ENCODE measurements at regions not wholly inside any gene's neighbourhood (a gene's known extent, or its start where the extent isn't known, plus 50 kb on each side); places are given as distances from the start of the nearest gene placed in this dataset.

DNA sequence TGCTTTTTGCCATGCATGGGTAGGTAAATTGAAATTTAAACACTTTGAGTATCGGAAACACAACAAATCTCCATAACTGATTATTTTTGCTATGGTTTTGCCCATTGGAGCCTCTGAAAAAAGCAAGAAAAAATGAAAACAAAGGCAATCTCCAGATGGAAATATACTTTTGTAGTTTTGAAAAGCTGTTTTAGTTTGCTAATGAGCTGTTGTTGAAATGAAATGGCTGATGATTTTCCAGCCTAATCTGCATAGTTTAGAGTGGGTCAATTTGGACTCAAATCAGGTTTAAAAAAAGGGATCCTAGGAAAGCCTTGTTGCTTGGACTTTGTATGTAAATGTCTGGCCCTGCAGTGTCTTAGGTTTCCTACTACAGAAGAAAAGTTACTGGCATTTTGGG lies 285.8 kb downstream of the CAAP1 start:
- POLR2A ChIA-PET: interaction anchor here (0.7 kb wide), 1 partner anchor 425 kb away, joined by 9 read pairs; no protein-coding TSS in a partner anchor
- CTCF ChIA-PET: interaction anchor here (0.6 to 1.5 kb wide), 2 partner anchors 105 to 225 kb away, joined by 5 to 11 read pairs; no protein-coding TSS in a partner anchor

GRCh38 chr9:26605367-26605766 lies 287.2 kb downstream of the CAAP1 start:
- no peak for TF ChIP-seq HMGA2 (CRISPR knock-in tag; IDR thresholded peaks at IDR 0.05)
- no peak for TF ChIP-seq NFATC4 (CRISPR knock-in tag; IDR thresholded peaks at IDR 0.05)
- TF ChIP-seq TEAD1 (CRISPR knock-in tag; IDR thresholded peaks at IDR 0.05): no peak
- no peak for TF ChIP-seq NFYB (CRISPR knock-in tag; conservative IDR thresholded peaks at IDR 0.05; ENCODE audit: low read depth)
- CTCF ChIA-PET: interaction anchor here (1.5 kb wide), 1 partner anchor 103 kb away, joined by 11 read pairs; no protein-coding TSS in a partner anchor
- H3K27me3 Mint-ChIP-seq (ENCODE audit: low read depth): peaks cover 4% of the 10 kb centered on the region; the same call in 1 of the 2 replicates
- H3K9me3 Mint-ChIP-seq: peaks cover 12% of the 10 kb centered on the region
- ATAC-seq: no peak
- peaks cover 38% of the 10 kb centered on the region for H3K4me1 Mint-ChIP-seq
- H3K4me3 Mint-ChIP-seq: no peak overlapping the region
- POLR2A ChIA-PET: no interaction called here
- H3K36me3 Mint-ChIP-seq: no peaks in the 10 kb centered on the region; the same call in 1 of the 2 replicates
- no peak overlapping the region for H3K27ac Mint-ChIP-seq
- DNase-seq (ENCODE audit: low spot score): no peak

More for the DNA sequence above, 285.8 kb downstream of the CAAP1 start:
- H3K9me3 Mint-ChIP-seq: no peaks in the 10 kb centered on the region
- H3K4me1 Mint-ChIP-seq: peaks cover 38% of the 10 kb centered on the region
- H3K27ac Mint-ChIP-seq: no peak overlapping the region
- DNase-seq (ENCODE audit: low spot score) (no peak), ATAC-seq (no peak)
- TF ChIP-seq ATF1 (CRISPR knock-in tag; IDR thresholded peaks at IDR 0.05) (no peak), ZNF671 (CRISPR knock-in tag; IDR thresholded peaks at IDR 0.05) (no peak), CBFB (CRISPR knock-in tag; IDR thresholded peaks at IDR 0.05; ENCODE audit: low read depth) (no peak), USF1 (CRISPR knock-in tag; IDR thresholded peaks at IDR 0.05) (no peak), IRF2 (CRISPR knock-in tag; IDR thresholded peaks at IDR 0.05; ENCODE audit: borderline replicate concordance, low read depth) (no peak), RELA (CRISPR knock-in tag; IDR thresholded peaks at IDR 0.05; ENCODE audit: borderline replicate concordance) (no peak), JAZF1 (CRISPR knock-in tag; IDR thresholded peaks at IDR 0.05) (no peak), PRDM15 (CRISPR knock-in tag; IDR thresholded peaks at IDR 0.05) (no peak)
- TF ChIP-seq, protein P1, sequence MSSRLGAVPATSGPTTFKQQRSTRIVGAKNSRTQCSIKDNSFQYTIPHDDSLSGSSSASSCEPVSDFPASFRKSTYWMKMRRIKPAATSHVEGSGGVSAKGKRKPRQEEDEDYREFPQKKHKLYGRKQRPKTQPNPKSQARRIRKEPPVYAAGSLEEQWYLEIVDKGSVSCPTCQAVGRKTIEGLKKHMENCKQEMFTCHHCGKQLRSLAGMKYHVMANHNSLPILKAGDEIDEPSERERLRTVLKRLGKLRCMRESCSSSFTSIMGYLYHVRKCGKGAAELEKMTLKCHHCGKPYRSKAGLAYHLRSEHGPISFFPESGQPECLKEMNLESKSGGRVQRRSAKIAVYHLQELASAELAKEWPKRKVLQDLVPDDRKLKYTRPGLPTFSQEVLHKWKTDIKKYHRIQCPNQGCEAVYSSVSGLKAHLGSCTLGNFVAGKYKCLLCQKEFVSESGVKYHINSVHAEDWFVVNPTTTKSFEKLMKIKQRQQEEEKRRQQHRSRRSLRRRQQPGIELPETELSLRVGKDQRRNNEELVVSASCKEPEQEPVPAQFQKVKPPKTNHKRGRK (CRISPR knock-in tag; IDR thresholded peaks at IDR 0.05; ENCODE audit: borderline replicate concordance): no peak
- no peaks in the 10 kb centered on the region for H3K27me3 Mint-ChIP-seq (ENCODE audit: low read depth)
- no peaks in the 10 kb centered on the region for H3K36me3 Mint-ChIP-seq
- H3K4me3 Mint-ChIP-seq: no peak overlapping the region

- H3K27ac Mint-ChIP-seq: peak overlapping the region; percentile 89
- DNase-seq (ENCODE audit: low spot score): no peak
- H3K9me3 Mint-ChIP-seq: peaks cover 13% of the 10 kb centered on the region
- H3K4me1 Mint-ChIP-seq: peaks cover 38% of the 10 kb centered on the region
- peak; percentile 71 for ATAC-seq
- peaks cover 4% of the 10 kb centered on the region; the same call in 1 of the 2 replicates for H3K27me3 Mint-ChIP-seq (ENCODE audit: low read depth)
- ChIA-PET CTCF (interaction anchor here (0.9 to 1.5 kb wide), 2 partner anchors 52 to 102 kb away, joined by 3 to 8 read pairs; no protein-coding TSS in a partner anchor), POLR2A (no interaction called here)
- peak overlapping the region; percentile 26; the same call in 1 of the 2 replicates for H3K4me3 Mint-ChIP-seq
- no peaks in the 10 kb centered on the region; the same call in 1 of the 2 replicates for H3K36me3 Mint-ChIP-seq
- TF ChIP-seq ZNF281 (CRISPR knock-in tag; IDR thresholded peaks at IDR 0.05): no peak
- TF ChIP-seq, protein P2, sequence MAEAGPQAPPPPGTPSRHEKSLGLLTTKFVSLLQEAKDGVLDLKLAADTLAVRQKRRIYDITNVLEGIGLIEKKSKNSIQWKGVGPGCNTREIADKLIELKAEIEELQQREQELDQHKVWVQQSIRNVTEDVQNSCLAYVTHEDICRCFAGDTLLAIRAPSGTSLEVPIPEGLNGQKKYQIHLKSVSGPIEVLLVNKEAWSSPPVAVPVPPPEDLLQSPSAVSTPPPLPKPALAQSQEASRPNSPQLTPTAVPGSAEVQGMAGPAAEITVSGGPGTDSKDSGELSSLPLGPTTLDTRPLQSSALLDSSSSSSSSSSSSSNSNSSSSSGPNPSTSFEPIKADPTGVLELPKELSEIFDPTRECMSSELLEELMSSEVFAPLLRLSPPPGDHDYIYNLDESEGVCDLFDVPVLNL (CRISPR knock-in tag; IDR thresholded peaks at IDR 0.05; ENCODE audit: borderline replicate concordance, low read depth): no peak
- TF ChIP-seq NFATC4 (CRISPR knock-in tag; IDR thresholded peaks at IDR 0.05): no peak
- no peak for TF ChIP-seq MYBL2 (CRISPR knock-in tag; IDR thresholded peaks at IDR 0.05)
- no peak for TF ChIP-seq MLX (CRISPR knock-in tag; IDR thresholded peaks at IDR 0.05)
- TF ChIP-seq ZSCAN18 (CRISPR knock-in tag; IDR thresholded peaks at IDR 0.05): no peak
- no peak for TF ChIP-seq CREB1 (CRISPR knock-in tag; IDR thresholded peaks at IDR 0.05)
These were observed 288.4 kb downstream of the CAAP1 start for GRCh38 chr9:26604076-26604662.
